HG03432 (cell line): ENCODE measurements at regions not wholly inside any gene's neighbourhood (a gene's known extent, or its start where the extent isn't known, plus 50 kb on each side); places are given as distances from the start of the nearest gene placed in this dataset.

Experiments
- ATAC-seq: cut with Tn5 transposase; IDR thresholded peaks from one replicate; pipeline ENCODE4 v1.9.1; 2021; ENCODE audit warnings: mild to moderate bottlenecking, moderate library complexity; ENCODE audit not compliant: unreplicated experiment

GRCh38 chr10:113967126-113967525 is 76.5 kb upstream of the ADRB1 start:
- ATAC-seq: peak; percentile 70

DNA sequence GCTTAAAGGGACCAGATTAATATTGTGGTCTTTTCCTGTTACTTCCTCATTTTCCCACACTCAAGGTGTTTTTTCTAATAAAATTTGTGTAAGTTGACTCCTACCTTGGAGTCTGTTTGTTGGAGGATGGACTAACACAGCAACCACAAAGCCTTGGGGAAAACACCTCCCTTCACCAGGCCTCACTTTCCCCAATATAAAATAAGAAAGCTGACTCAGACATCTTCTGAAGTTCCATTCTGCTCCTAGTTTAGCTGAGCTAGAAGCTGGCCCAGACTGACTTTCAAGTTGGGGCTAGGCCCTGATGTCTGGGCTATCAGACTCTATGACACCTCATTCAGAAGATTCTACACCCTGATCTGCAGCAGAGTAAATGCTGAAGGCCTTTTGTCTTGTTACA is 73.0 kb upstream of the ADRB1 start:
- ATAC-seq: peak; percentile 54

DNA sequence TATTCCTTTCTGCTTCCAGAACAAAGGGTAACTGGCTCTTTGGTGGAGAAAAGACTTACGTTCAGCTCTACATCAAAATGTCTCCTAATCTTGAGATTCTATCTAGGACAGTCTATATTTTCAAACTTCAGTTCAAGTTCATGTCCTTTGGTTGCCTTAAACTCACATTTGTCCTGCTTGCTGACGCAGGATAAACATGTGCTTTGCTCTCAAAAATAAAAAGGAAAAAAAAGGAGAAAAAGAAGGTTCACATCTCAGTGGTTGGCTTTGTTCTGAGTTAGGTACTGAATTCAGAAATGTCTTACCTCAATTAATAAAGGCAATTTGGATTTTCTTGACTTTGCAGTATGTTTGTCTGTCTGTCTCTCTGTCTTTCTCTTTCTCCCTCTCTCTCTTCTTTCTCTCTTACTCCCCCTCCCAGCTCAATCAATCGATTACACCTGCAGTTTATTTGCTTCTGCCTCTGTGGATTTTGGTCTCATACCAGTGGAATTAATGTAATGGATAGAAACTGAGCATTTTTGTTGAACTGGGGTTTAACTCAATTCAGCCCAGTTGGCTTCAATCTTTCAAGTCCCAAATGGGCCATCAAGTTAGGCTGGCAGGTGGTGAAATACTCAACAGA is 72.2 kb upstream of the ADRB1 start:
- no peak for ATAC-seq

DNA sequence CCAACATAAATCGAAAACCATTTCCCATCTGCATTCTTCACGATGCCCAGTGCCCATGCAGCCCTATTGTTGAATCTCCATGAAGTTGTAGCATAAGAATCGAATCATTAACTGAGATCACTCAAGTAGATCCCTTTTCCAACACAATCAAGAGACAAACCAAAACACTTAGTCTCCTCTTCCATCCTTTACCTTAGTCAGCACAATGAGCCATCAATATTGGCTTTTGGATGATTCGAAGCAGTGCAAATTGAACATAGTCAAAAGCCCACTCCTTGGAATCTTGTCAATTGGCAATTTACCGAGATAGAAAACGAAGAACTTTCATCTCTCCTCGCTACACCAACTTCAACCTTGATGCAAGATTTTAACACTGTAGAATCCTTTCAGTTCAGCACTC is 66.5 kb upstream of the ADRB1 start:
- no peak for ATAC-seq

GRCh38 chr10:113978802-113979201 is 64.9 kb upstream of the ADRB1 start:
- no peak for ATAC-seq

DNA sequence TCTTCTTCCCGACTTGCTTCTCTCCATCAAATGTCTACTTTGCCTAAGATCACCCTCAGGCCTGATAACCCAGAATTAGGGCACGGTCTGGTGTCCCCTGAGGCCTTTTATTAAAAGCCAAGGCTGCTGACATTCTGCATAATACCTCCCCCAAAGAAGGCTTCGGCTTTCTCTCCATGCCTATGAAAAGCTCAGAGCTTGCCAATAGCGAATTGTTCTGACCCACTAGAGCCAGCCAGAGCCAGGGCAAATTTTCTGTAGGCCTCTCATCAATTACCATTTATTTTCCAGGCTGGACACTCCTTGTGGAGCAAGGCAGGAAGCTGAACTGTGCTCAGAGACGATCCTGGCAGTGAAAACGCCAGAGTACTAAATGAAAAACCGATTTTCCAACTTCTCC is 64.3 kb upstream of the ADRB1 start:
- ATAC-seq: no peak

DNA sequence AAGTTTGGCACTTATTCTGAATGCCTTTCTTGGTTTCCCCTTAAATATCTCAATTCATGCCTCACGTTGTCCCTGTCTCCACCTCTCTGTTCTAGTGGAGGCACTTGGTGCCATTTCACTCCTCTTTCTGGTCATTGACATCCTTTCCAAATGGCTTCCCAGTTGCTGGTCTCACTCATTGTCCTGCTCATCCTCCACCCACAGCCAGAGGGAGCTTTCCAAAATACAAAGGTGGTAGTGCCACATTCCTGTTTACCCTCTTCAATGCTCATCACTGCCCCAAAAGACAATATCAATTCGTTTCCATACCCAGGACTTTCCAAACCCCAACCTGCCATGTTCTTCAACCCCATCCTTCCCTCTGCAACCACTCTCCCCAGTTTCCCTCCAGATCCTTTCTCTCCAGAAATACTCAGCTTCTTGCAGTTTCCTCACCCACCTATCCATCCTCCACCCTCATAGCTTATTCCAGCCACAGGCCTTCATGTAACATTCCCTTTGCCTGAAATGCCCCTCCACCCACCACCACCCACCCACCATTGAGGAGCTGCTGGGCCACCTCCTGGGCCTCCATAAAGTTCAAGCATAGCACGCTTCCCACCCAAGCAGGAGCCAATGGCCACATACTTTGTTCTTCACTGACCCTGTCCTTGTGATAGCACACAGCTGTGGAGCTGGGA is 63.1 kb upstream of the ADRB1 start:
- ATAC-seq: no peak

GRCh38 chr10:113982296-113982695 is 61.4 kb upstream of the ADRB1 start:
- ATAC-seq: peak; percentile 23

- ATAC-seq: peak; percentile 96
Measured at GRCh38 chr10:113982769-113983168, 60.9 kb upstream of the ADRB1 start.

- no peak for ATAC-seq
Measured at GRCh38 chr10:113983552-113983951, 60.1 kb upstream of the ADRB1 start.

DNA sequence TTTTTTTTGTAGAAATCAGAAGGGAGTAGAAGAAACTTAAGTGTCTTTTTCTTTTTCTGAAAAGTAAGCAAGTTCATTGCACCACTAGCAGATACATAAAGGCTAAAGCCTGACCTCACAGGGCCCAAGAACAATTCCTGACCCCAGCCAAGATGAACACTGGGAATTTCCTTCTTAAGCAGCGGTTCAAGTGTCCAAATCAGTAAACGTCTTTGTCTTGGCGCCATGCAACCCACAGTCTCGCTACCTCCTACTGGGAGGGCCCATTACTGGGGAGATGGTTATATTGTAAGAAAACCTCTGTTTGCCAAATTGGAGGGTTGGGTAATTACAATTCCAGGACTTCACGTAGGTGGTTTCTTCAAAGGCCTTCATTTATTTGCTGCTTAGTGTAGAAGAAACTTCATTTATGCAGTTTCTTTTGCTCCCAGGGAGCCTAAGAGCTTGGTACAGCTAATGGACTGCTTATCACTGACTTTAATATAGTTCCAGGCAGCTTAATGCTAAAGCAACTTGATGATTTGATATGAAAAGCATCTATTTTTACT is 58.3 kb upstream of the ADRB1 start:
- no peak for ATAC-seq

GRCh38 chr10:113986316-113986715 is 57.4 kb upstream of the ADRB1 start:
- ATAC-seq: no peak

DNA sequence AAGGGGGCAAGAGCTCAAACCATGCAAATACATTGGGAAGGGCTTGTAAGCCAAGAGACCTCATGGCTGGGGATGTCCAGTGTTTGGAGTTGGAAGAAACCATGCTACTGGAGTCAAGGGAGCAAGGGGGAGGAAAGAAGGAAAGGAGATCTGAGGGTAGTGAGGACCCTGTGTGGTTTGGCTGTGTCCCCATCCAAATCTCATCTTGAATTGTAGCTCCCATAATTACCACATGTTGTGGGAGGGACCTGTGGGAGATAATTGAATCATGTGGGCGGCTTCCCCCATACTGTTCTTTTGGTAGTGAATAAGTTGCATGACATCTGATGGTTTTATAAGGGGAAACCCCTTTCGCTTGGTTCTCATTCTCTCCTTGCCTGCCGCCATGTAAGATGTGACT is 56.5 kb upstream of the ADRB1 start:
- no peak for ATAC-seq

DNA sequence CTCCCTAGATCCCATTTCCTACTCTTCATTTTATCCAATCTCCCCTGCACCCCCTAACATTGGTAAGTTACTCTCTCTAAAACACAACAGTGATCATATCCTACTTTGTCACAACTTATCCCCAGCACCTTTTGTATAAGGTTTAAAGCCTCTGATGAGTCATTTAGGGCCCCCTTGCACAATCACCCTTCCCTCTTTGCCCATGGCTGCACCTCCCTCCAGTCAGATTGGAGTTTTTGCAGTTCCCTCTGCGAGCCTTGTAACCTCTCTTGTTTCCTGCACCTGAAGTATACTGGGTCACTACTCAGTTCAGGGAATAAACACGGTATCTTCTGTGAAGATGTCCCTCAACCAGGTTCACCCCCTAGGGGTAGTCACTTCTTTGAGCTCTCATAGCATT is 55.9 kb upstream of the ADRB1 start:
- no peak for ATAC-seq

DNA sequence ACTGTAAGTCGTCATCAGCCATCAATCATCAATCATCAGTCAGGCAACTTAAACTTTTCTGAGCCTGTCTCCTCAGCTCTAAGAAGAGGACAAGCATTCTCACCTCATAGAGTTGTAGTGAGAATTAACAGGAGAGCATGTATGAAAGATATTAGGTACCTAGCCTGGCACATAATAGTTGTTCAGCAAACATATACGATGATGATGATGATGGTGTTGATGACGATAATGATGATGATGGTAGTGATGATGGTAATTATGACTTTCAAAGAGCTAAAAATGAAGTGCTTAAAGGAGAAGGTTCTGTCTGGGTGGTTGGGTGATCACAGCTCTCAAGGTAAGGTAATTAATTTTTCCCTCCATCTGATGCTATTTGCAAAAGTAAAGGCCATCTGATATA is 55.1 kb upstream of the ADRB1 start:
- no peak for ATAC-seq

GRCh38 chr10:113991091-113991860 is 52.4 kb upstream of the ADRB1 start:
- ATAC-seq: no peak

- no peak for ATAC-seq
Measured at GRCh38 chr10:113992471-113993011, 51.1 kb upstream of the ADRB1 start.

DNA sequence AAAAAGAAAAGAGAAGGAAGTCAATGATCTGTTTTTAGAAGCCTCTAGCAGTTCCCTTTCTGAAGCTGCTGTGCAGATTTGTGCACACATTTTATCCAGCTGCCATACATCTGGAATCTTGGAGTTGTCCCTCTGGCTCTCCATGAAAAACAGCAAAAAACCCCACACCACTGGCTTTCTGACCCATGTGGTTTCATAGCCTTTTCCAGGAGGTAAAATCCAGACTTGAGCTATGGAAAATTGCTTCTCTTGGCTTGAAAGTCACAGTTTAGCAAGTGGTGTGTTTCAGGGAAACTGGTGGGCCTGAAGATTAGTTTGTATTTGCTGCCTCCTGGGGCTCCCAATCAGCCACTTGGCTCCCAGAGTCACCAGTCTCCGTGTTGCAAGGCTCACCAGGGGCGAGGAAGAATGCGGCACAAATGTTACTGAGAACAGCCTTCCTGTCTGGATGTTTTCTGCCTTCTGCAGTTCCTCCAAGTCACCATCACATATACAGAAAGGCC is 50.1 kb upstream of the ADRB1 start:
- no peak for ATAC-seq
